Endodermal cell (in vitro differentiated cells): ENCODE measurements at regions not wholly inside any gene's neighbourhood (a gene's known extent, or its start where the extent isn't known, plus 50 kb on each side); places are given as distances from the start of the nearest gene placed in this dataset.

Experiments used
- DNase-seq: peaks from one replicate; pipeline ENCODE4 v3.0.0-alpha.2; 2017
- H3K27ac ChIP-seq: 2 replicates; pipeline ENCODE4 v1.5.1; 2013; ENCODE audit warnings: mild to moderate bottlenecking, low read depth, low read length, moderate library complexity
- H3K27me3 ChIP-seq: 2 replicates; pipeline ENCODE4 v1.6.1; 2013; ENCODE audit warnings: mild to moderate bottlenecking, low read length, moderate library complexity; ENCODE audit not compliant: insufficient read depth, control insufficient read depth, poor library complexity, severe bottlenecking
- H3K36me3 ChIP-seq: 2 replicates; pipeline ENCODE4 v1.7.0; 2013; ENCODE audit warnings: mild to moderate bottlenecking, low read length, moderate library complexity; ENCODE audit not compliant: control insufficient read depth, insufficient read depth
- H3K4me1 ChIP-seq: one replicate; pipeline ENCODE4 v1.7.0; 2013; ENCODE audit warnings: low read length; ENCODE audit not compliant: control insufficient read depth, insufficient read depth
- H3K4me3 ChIP-seq: 2 replicates; pipeline ENCODE4 v1.5.1; 2013; ENCODE audit warnings: mild to moderate bottlenecking, low read length, moderate library complexity
- H3K9ac ChIP-seq: 2 replicates; pipeline ENCODE4 v1.6.1; 2013; ENCODE audit warnings: mild to moderate bottlenecking, low read length, moderate library complexity; ENCODE audit not compliant: poor library complexity, severe bottlenecking; ENCODE audit errors: extremely low read depth
- H3K9me3 ChIP-seq: 2 replicates; pipeline ENCODE4 v1.6.1; 2013; ENCODE audit warnings: mild to moderate bottlenecking, low read length, moderate library complexity; ENCODE audit not compliant: control insufficient read depth
- H3K27ac Mint-ChIP-seq: 2 replicates; pipeline ENCODE4 v1.8.0; 2020; ENCODE audit warnings: mixed read lengths
- H3K27me3 Mint-ChIP-seq: 2 replicates; pipeline ENCODE4 v1.8.0; 2021; ENCODE audit warnings: mild to moderate bottlenecking, mixed read lengths; ENCODE audit not compliant: insufficient read depth
- H3K36me3 Mint-ChIP-seq: 2 replicates; pipeline ENCODE4 v1.8.0; 2020; ENCODE audit warnings: low read depth, mixed read lengths
- H3K4me1 Mint-ChIP-seq: 2 replicates; pipeline ENCODE4 v1.8.0; 2020; ENCODE audit warnings: mixed read lengths
- H3K4me3 Mint-ChIP-seq: 2 replicates; pipeline ENCODE4 v1.8.0; 2020; ENCODE audit warnings: mild to moderate bottlenecking, moderate library complexity, mixed read lengths
- H3K9me3 Mint-ChIP-seq: 2 replicates; pipeline ENCODE4 v1.8.0; 2020; ENCODE audit warnings: mild to moderate bottlenecking, mixed read lengths
- WGBS, 2 experiments: methylation state at CpG; one replicate each; pipeline versions ENCODE4 v1.1.5 to v1.1.7; 2013; ENCODE audit warnings: missing lambda C conversion rate in 2 of 2, mixed read lengths in 1 of 2; ENCODE audit not compliant: insufficient coverage in 1 of 2, insufficient read length in 1 of 2; 5-methylcytosine and 5-hydroxymethylcytosine counted together
- TF ChIP-seq, protein P1 (sequence below): fragments of 200-600 bp; sonication (generic); conservative IDR thresholded peaks from 2 replicates; pipeline ENCODE4 v1.5.0; 2021; ENCODE audit warnings: antibody characterized with exemption, mild to moderate bottlenecking

GRCh38 chr17:73724341-73724740, 80.1 kb upstream of the SDK2 start:
- TF ChIP-seq, protein P1, sequence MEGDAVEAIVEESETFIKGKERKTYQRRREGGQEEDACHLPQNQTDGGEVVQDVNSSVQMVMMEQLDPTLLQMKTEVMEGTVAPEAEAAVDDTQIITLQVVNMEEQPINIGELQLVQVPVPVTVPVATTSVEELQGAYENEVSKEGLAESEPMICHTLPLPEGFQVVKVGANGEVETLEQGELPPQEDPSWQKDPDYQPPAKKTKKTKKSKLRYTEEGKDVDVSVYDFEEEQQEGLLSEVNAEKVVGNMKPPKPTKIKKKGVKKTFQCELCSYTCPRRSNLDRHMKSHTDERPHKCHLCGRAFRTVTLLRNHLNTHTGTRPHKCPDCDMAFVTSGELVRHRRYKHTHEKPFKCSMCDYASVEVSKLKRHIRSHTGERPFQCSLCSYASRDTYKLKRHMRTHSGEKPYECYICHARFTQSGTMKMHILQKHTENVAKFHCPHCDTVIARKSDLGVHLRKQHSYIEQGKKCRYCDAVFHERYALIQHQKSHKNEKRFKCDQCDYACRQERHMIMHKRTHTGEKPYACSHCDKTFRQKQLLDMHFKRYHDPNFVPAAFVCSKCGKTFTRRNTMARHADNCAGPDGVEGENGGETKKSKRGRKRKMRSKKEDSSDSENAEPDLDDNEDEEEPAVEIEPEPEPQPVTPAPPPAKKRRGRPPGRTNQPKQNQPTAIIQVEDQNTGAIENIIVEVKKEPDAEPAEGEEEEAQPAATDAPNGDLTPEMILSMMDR = no peak
- no peak overlapping the region for H3K27ac Mint-ChIP-seq
- Histone ChIP-seq H3K27ac (no peak overlapping the region), H3K27me3 (no peaks in the 10 kb centered on the region), H3K9me3 (no peaks in the 10 kb centered on the region), H3K4me1 (peaks cover 3% of the 10 kb centered on the region), H3K36me3 (no peaks in the 10 kb centered on the region), H3K4me3 (no peak overlapping the region), H3K9ac (no peak overlapping the region)
- peaks cover 16% of the 10 kb centered on the region for H3K27me3 Mint-ChIP-seq
- peaks cover 4% of the 10 kb centered on the region for H3K4me1 Mint-ChIP-seq
- DNase-seq = no peak
- H3K4me3 Mint-ChIP-seq = no peak overlapping the region
- WGBS, 2 experiments = 92 to 98% methylated on average over 5 of the region's 5 CpGs
- H3K9me3 Mint-ChIP-seq = no peaks in the 10 kb centered on the region
- no peaks in the 10 kb centered on the region for H3K36me3 Mint-ChIP-seq

DNA sequence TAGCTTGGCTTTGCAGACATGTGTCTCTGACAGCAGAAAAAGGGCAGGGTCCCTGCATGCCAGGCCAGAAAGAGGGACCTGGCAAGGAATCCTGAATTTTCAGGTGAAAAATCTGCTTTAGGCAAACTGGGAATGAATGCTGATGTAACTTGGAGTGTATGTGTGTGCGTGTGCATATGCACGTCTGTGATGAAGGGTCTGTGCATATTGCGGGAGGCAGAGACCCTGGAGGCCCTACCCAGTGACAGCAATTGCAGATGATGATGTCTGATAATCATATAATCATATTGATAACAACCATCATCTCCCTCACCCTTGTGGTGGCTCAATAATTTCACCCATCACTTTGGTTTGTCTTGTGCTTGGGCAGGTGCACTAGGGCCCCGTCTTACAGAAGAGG, 80.7 kb upstream of the SDK2 start:
- H3K9ac ChIP-seq = no peak overlapping the region
- no peaks in the 10 kb centered on the region for H3K36me3 ChIP-seq
- no peak for DNase-seq
- H3K4me1 ChIP-seq = peaks cover 3% of the 10 kb centered on the region
- no peaks in the 10 kb centered on the region for H3K9me3 Mint-ChIP-seq
- no peaks in the 10 kb centered on the region for H3K36me3 Mint-ChIP-seq
- H3K27me3 ChIP-seq = no peaks in the 10 kb centered on the region
- 89 to 100% methylated on average over 1 to 4 of the region's 4 CpGs for WGBS, 2 experiments
- H3K27ac Mint-ChIP-seq = no peak overlapping the region
- no peak overlapping the region for H3K4me3 ChIP-seq
- H3K27ac ChIP-seq = no peak overlapping the region
- H3K4me1 Mint-ChIP-seq = peaks cover under 1% of the 10 kb centered on the region
- no peak overlapping the region for H3K4me3 Mint-ChIP-seq
- H3K27me3 Mint-ChIP-seq = peaks cover 20% of the 10 kb centered on the region
- TF ChIP-seq, protein P1 = no peak
- H3K9me3 ChIP-seq = no peaks in the 10 kb centered on the region

DNA sequence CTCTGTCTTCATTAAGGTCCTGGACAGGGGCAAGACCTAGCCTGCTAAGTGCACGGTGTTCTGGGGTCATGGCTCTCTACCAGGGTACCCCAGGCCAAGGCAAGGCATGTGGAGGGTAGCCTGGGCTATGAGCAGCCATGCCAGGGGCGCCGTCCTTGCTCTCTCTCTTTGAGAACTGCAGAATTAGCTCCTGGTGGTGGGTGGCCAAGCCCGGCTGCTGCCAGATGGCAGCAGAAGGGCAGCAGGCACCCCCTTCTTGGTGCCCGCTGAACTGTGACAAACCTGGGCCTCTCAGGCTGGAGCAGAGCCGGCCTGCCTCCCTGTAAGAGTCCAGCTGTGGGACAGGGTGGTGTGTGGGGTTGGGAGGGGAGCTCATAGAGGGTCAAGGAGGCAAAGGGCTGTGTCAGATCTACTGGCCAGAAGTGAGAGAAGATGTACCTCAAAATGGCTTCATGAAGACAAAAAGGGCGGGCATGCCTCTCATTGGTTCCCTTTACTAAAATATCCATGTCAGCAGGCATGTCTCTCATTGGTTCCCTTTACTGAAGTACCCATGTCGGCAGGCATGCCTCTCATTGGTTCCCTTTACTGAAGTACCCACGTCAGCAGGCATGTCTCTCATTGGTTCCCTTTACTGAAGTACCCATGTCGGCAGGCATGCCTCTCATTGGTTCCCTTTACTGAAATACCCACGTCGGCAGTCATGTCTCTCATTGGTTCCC, 81.7 kb upstream of the SDK2 start:
- Mint-ChIP-seq H3K9me3 (peaks cover 9% of the 10 kb centered on the region), H3K4me3 (no peak overlapping the region), H3K27me3 (peaks cover 23% of the 10 kb centered on the region), H3K4me1 (no peaks in the 10 kb centered on the region), H3K36me3 (no peaks in the 10 kb centered on the region), H3K27ac (no peak overlapping the region)
- WGBS, 2 experiments = 89 to 92% methylated on average over 8 to 12 of the region's 12 CpGs
- H3K4me1 ChIP-seq = no peaks in the 10 kb centered on the region
- H3K4me3 ChIP-seq = no peak overlapping the region
- H3K9ac ChIP-seq = no peak overlapping the region
- H3K27me3 ChIP-seq = no peaks in the 10 kb centered on the region
- peaks cover 2% of the 10 kb centered on the region for H3K9me3 ChIP-seq
- H3K27ac ChIP-seq = no peak overlapping the region
- DNase-seq = no peak
- TF ChIP-seq, protein P1 = no peak
- no peaks in the 10 kb centered on the region for H3K36me3 ChIP-seq
